Central memory CD4-positive, alpha-beta T cell (primary cell): ENCODE measurements at regions not wholly inside any gene's neighbourhood (a gene's known extent, or its start where the extent isn't known, plus 50 kb on each side); places are given as distances from the start of the nearest gene placed in this dataset.

ENCODE experiments used
- DNase-seq: peaks from one replicate; pipeline ENCODE4 v3.0.0; 2022

DNA sequence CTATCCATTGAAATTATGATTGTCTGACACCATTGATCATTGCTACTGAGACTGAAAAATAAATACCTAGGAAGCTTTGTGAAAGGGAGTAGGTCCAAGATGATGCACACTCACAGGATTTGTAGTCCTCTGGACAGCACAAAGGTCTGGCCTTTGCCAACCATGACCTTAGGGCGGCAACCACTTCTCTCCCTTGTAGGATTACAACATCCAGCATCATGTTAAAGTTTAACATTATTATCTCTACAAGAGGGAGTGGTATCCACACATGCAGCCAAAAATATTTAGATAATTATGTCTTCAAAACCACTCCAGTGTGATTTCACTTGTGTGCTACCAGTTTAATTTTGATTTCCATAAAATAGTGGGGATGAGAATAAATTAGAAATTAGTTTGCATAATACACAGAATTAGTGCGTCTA, 51.1 kb upstream of the NHSL1 start:
- DNase-seq = no peak

DNA sequence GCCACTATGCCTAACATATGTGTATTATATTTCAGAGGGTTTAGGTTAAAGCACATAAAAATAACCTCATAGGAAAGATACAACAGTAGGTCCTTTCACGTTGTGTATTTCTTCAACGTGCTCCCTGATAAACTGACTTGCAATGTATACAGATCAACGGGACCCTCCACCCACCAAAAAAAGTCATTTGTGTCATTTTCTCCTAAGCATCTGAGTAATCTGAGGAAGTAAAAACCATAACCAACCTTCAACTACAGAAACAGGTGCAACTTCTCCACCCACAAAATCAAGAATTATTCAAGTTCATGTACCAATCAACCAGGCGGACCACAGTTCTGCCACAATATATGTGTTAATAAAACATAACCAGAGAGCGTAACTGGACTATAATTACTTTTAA, 54.9 kb upstream of the NHSL1 start:
- DNase-seq = no peak

DNA sequence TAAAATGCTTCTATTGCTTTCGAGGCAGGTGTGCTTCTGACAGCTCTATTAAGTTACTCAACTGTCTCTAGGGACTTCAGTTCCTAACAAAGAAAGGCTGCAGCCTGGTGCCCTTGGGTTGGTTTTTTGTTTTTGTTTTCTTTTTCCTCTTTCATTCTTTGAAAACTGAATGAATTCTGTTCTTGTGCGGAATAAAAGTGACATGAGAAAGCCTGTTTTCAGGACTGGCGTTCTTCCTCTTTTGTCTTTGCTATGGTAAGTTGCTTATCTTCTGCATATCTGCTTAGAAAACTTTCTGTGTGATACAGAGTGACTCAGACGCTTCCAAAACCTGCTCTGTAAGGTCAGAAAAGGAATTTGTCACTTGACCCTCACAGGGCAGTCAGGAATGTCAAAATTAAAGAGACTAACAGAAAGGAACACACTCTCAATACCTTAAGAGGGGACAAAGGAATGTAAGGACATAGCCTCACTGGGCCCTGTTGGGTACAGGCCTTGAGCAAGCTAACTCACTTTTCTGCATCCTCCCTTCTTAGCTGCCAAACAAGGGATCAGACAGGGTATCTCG, 56.2 kb upstream of the NHSL1 start:
- DNase-seq = no peak

DNA sequence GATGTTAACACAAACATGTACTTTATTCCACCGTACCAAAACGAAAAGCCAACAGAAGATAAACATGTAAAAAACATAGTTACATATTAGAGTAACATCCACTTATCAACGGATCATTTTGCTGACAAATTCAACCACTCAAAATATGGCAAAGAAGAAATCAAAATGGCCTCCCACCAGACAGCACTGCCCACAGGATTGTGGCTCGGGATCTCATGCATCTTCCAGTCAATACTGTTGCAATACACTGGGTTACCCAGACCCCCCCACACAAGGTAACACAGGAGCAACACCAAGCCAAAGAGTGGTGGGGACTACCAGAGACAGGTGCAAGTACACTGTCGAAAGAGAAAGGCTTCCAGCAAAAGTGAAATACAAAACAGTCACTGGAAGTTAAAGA, 57.9 kb upstream of the NHSL1 start:
- DNase-seq = no peak

DNA sequence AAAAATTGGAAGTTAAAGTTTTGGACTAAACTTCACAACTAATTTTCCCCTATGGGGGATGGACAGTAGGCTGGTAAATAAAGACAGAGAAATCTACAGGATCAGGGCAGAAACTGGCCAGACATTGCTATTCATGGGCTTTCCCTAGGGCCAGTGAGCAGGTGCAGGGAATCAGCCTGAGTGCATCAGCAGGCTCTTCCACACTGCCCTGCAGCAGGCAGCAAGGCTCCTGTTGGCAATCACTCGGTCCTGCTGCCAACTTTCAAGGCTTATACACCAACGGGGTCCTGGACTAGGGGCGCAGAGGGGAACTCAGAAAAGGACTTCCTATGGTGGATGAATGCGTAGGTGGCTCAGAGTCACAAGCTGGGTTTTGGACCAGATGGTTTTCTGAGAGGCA, 59.8 kb upstream of the NHSL1 start:
- no peak for DNase-seq

DNA sequence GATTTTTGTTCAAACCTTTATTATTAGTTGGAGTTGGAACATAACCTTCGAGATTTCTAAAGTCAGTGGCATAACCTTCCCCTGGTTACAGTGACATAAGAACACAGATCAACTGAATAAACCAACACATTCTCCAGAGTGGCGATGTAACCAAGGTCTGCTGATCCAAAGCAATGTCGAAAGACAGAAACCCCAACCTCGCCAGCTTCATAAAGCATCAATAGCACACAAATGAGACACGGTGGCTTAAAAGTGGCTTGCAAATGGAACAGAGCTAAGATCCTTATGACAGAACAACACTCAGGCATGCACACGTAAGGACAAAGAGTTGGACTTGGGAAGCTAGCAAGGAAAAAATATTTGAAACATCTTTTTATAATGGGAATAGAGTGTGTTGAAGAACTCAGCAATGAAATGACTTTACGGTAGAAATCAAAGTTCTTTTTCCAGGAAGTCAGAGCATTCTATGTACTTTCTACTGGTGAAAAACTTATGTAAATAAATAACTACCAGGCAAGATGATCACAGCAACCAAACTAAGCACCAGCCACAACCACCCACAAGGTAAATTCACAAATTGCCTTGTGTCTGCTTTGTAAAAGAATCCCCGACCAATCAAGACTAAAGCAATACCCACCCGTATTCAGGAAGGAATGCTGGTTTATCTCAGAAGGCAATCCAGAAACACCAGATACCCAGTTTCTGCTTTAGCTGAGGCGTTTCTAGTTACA, 61.0 kb upstream of the NHSL1 start:
- DNase-seq = no peak

DNA sequence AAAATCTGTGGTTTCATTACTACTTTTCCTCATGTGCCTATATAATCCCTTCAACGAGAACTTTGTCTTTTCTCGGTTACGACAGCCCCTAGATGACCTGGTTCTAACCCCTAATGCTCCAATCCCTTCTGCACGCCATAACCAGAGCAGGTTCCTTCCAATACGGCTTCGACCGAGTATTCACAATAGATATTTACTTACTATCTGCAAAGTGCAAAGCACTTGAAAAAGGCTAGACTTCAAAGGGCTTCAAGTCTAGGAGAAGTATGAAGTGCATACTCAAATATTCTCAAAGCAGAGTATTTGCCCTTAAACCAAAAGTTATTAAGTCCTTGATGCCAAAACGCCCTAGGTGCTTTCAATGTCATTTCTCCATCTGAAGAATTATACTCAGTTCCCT, 63.4 kb upstream of the NHSL1 start:
- DNase-seq = no peak

DNA sequence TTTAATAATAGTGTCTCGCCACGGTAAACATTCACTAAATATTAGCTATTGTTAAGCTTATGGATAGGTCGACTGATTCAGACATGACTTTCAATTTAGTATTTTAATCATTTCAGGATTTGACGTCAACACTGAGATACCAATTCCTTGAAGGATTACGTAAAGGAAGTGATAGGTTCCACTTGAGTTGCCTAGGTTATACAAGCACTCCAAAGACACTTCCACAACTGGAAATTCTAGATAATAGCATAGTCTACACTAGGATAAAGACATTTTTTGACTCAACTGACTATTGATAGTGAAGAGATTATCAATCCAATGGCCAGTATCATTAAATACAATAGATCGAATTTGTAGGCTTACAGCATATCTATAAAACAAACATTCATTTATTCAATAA, 63.9 kb upstream of the NHSL1 start:
- no peak for DNase-seq

DNA sequence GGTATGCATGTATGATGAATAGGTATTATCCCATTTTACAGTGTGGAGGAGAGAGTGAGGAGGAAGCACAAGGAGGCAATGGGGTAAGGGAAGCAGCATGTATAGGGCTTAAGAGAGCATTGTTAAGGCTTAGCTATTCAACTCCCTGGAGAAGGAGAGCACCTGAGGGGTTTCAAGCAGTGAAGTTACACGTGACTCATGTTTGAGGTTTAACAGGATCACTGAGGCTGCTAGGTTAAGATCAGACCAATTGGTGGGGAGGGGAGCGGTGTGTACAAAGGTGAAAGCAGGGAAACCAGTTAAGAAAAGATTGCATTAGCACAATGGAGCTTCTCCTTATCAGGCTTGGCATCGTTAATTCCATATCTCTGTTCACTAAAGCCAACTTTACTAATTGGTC, 64.4 kb upstream of the NHSL1 start:
- no peak for DNase-seq

DNA sequence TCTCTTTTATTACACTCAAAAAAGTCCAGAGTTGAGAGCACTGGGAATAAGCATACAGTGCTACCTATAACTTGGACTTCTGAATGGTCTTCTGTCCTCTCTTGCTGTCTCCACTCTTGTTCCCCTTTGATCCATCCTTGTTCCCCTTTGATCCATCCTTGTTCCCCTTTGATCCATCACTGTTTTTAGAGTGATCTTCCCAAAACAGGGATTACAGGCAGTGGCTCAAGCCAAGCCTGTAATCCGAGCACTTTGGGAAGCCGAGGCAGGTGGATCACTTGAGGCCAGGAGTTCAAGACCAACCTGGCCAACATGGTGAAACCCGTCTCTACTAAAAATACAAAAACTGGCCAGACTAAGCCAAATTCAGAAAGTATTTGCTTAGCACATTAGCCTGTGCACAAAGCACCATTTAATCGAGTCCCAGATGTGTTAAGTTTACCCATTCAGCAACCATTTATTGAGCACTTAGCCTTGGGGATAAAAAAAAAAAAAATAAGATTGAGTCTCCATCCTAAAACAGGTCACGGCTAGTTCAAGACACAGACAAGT, 65.0 kb upstream of the NHSL1 start:
- no peak for DNase-seq

DNA sequence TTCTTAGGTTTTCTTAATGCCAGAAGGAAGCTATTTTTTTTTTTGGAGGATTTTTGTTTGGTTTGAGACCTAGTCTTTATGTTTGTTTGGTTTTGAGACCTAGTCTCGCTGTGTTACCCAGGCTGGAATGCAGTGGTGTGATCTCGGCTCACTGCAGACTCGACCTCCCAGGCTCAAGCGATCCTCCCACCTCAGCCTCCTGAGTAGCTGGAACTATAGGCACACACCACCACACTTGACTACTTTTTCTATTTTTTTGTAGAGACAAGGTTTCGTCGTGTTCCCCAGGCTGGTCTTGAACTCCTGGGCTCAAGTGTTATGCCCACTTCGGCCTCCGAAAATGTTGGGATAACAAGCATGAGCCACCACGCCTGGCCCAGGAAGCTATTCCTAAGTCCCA, 67.8 kb upstream of the NHSL1 start:
- DNase-seq = no peak

DNA sequence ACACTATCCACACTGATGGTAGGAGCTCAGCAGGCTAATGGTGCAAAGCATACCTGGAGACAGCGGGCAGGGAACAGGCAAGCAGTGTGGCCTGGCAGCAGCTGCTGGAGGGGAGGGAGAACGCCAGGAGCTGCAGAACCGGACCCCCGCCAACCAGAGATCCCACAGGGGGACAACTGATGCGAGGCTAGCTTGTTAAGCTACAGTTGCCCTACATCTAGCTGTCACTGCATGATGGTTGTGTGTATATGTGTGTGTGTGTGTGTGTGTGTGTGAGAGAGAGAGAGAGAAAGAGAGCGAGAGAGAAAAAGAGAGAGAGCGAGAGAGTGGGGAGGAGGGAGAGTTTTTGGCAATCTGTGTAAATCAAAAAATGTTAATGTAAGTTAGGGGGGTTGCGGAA, 69.7 kb upstream of the NHSL1 start:
- DNase-seq = no peak

DNA sequence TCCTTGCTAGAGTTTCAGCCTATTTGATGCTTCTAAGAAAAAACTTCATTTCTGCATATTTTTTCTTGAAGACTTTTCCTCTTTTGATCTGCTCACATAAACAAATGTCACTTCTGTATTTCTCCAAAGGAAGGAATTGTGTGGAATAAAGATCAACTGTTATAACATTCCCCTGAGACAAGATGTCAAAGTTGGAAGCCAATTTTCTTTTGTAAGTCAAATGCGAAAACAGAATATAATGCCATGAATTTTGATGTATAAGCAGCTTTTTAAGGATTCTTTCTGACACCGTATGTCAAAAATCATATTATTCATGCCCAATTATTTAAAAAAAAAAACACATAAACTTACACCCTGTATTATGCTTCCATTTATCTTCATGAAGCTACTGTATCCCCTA, 70.3 kb upstream of the NHSL1 start:
- no peak for DNase-seq

DNA sequence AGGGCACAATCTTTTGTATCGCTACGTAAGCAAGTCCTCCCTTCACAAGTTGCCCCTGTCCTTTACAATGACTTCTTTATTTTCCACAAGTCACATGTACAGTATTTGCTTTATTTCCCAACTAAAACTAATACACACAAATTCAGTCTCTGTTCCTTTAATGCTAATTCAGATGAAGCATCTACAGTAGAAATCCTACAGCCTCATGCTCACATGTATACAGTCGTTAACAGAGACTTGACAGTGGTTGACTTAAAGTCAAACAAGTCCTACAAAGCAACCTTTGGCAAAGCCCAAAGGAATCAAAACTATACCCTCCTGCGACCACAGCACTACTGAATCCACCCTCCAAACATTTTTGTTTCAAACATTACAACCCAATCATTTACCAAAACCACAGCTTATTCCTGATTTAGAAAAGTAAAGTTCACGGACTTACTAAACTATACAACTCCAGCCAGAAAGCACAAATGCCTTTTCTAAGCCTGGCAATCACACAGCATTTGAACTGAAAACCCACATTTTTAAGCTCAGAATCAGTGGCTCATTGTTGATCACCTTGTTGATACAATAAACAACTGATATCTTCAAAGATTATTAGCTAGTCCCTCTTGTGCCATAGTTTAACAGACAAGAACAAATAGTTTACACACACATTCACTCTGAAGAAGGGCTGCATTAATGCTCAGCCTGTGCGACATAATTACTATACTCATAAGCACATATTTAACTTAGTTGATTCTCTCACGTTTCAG, 70.9 kb upstream of the NHSL1 start:
- DNase-seq = no peak

DNA sequence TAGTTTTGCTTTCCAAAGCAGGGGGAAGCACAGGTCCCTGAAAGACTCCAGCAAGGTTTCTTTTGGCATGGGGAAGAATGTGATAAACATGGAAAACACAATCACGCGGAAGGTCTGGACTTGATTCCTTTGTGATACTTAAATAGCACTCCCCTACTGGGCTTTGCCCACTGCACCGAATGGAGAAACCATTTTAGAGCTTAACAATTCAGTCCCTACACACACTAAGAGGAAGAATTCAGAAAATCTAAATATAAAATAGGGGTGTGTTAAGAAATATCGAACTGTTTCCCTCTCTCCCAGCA, 71.4 kb upstream of the NHSL1 start:
- no peak for DNase-seq

DNA sequence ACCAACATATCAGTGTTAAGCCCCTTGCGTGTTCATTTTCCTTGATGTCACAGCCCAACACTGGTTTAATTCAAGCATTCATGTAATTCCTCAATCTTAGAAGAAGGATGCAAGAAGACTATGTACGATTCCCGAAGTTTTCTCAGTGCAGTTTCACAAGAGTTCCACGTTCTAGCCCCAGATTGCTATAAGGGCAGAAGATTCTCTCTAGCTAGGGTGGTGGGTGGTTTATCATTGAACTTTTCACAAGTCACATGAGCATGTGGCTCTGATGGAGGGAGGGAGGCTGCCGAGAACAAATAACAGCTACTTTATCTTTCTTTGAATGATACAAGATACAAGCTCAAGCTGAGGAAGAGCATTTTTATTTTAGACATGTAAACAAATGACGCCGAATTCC, 71.9 kb upstream of the NHSL1 start:
- no peak for DNase-seq

DNA sequence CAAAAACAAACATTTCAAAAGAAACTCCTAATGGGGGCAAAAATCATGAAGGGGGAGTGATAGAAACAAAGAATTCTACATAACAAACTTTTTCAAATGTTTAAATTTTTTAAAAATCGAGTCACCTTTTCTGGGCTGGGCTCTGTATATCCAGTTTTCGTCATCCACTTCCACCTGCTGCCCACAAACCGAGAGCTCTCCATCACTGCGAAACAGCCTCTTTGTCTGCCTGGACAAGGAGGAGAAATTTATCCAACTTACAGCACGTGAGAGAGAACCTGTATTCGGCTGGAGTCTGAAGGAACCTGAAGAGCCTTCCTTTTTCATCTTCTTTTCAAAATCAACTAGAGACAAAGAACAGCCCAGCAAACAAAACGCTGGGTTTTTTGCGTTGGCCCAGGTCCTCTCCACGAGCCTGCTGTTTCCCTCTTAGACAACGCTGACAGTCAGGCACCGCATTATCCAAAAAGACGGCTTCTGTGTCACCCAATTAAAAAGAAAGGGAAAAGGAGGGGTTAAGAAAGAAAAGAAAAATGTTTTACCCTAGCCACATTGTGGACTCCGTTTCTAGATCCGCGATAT, 72.4 kb upstream of the NHSL1 start:
- no peak for DNase-seq

DNA sequence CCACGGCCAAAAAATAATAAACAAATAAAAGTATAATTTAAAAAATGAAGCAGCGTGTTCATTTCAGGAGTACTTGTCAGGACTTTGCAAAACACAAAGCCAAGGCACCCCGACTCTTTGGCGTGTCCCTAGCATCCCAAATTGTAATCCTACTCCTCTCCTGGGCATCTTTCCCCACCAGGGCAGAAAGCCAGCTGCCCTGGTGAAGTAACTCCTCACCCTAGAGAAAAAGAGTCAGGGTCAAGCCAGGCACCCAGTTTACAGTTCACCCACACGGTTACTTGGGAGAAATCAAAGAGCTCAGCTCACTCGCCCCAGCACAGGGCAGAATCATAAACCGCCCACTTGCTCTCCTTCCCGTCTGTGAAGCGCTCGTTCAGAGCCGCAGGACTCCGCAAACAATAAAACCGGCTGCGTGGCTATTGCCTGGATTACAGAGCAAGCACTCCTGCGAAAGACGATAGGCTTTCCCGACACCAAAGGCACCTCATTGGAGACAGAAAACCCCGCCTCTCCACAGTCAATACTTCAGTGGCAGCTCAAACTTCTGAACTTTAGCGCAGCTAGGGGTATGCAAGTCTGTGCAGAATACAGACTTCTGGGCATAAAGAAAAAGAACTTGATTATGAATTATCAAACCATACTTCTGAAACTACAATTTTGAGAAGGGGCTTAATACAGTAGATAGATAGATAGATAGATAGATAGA, 73.0 kb upstream of the NHSL1 start:
- DNase-seq = no peak

DNA sequence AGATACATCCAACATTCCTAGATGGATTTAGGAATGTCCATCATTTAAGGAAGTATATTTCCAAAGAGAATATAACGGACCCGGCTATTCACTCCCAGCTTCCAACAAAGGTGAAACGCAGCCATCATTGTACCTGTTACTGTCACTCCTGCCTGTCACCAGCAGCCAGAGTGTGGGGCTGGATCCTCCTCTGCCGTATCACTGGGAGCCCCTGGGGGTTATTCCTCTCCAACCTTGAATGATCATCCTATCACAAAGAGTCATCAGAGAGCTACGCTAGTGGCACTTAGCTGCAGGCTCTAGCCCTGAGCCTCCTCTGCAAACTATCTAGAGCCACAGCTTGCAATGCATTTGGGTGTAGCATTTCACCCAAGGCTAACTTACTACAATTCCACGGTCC, 73.6 kb upstream of the NHSL1 start:
- DNase-seq = no peak

DNA sequence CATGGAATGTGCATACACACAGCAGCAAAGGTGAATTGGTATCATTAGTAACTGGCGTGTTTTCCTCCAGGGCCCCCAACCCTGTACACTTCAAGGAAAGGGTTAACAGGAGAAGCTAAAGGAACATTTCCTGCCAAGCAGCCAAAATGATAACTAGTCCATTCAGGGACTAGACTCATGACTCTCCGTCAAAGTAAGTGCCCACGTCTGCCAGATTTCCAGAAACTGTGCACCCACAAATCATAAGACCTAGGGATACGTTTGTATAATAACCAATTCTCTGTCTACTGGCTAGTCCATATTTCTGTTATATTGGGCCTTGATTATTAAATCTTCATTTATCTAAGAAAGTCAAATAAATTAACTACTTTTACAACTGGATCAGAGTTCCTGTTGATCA, 76.0 kb upstream of the NHSL1 start:
- DNase-seq = no peak

DNA sequence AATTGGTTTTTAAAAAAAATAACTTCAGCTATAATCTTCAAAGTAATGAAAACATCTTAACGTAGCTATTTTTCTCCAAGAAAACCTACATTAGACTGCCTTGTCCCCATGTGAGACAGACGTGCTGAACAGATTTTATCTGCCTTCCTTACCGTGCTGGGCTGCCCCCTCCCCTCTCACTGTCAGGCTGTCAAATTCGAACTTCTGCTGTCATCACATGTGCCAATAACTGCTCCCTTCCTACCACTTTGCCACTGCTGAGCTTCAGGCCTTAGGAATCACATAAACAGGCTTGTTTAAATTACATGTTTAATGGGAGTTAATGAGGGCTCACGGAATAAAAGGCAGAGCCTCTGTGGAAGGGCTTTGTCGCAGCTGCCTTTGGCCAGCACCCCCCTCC, 77.0 kb upstream of the NHSL1 start:
- DNase-seq = no peak

DNA sequence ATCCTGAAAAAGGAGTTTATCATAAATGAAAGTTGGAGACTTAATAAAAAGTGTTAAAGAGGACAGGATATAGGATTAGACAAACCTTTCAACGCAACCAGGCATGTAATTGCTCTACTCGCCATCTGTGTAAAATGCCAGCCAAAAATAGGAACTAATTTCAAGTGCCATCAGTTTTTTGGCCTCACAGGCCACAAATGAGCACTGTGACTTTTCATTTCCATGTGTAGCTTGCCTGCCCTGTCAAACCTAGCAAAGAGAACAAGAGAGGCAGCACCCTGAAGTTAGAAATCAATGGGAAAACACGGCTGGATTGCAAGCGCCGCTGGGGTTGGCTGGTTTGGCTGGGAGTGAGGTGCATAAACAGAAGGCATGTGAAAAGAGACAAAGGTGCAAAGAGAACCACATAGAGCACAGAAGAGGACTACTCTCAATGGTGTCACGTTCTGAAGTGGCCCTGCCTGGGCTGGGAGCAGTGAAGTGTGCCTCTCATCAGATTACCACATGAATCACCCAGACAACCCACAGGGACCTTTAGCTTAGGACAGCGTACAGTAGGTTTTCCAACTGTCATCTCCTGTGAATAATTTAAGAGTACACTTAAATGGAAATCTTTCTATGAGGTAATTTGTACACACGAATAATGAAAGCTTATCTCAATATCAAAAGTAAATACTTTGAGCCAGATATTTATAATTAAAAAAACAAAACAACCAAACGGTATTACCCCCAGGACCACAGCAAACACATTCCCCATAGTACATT, 78.0 kb upstream of the NHSL1 start:
- no peak for DNase-seq

DNA sequence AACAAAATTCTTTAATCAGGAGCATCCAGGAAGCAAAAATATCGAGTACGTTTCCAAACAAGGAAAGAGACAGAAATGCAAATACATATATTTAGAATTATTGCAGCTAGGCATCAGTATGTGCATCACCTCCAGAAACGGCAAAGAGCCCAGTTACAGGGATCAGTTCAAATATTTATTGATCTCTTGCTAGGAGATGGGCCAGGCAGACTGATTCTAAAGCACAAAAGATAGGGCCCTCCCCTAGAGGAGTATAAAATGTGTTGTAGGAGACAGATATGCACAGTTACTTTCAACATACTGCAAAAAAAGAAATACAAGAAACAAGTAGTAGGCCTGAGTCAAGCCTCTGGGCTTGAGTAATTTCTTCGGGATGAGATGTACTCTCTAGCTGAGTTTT, 80.7 kb upstream of the NHSL1 start:
- DNase-seq = no peak
